ENCODE measurements at regions not wholly inside any gene's neighbourhood (a gene's known extent, or its start where the extent isn't known, plus 50 kb on each side); places are given as distances from the start of the nearest gene placed in this dataset.

GRCh38 chr4:22192084-22192511 lies 243.5 kb upstream of the KCNIP4 start:
- ATAC-seq = no peak
- Histone ChIP-seq H3K27ac (no peak overlapping the region), H3K27me3 (ENCODE audit: low read depth) (no peaks in the 10 kb centered on the region), H3K9me3 (no peaks in the 10 kb centered on the region), H3K4me3 (no peak overlapping the region), H3K36me3 (no peaks in the 10 kb centered on the region), H3K4me1 (no peaks in the 10 kb centered on the region)
- DNase-seq = no peak
- TF ChIP-seq CTCF (IDR thresholded peaks at IDR 0.05) = no peak
- intact Hi-C loops (cut with DNase I) = no loop called here

GRCh38 chr4:22191565-22191964 lies 243.0 kb upstream of the KCNIP4 start:
- intact Hi-C loops (cut with DNase I) = no loop called here
- Histone ChIP-seq H3K36me3 (no peaks in the 10 kb centered on the region), H3K4me3 (no peak overlapping the region), H3K27ac (no peak overlapping the region), H3K9me3 (no peaks in the 10 kb centered on the region), H3K4me1 (no peaks in the 10 kb centered on the region), H3K27me3 (ENCODE audit: low read depth) (no peaks in the 10 kb centered on the region)
- ATAC-seq (no peak), DNase-seq (no peak)
- no peak for TF ChIP-seq CTCF (IDR thresholded peaks at IDR 0.05)

- TF ChIP-seq CTCF (IDR thresholded peaks at IDR 0.05) = no peak
Observed at GRCh38 chr4:22190855-22191254, 242.3 kb upstream of the KCNIP4 start.

GRCh38 chr4:22187203-22187820 lies 238.7 kb upstream of the KCNIP4 start:
- no peak for TF ChIP-seq CTCF (IDR thresholded peaks at IDR 0.05)
- DNase-seq (no peak), ATAC-seq (no peak)
- H3K27ac ChIP-seq = no peak overlapping the region
- H3K4me3 ChIP-seq = no peak overlapping the region
- H3K36me3 ChIP-seq = no peaks in the 10 kb centered on the region
- H3K4me1 ChIP-seq = no peaks in the 10 kb centered on the region
- no peaks in the 10 kb centered on the region for H3K27me3 ChIP-seq (ENCODE audit: low read depth)
- intact Hi-C loops (cut with DNase I) = no loop called here
- no peaks in the 10 kb centered on the region for H3K9me3 ChIP-seq

More at GRCh38 chr4:22190855-22191254, 242.3 kb upstream of the KCNIP4 start:
- DNase-seq = no peak
- intact Hi-C loops (cut with DNase I) = no loop called here
- ATAC-seq = peak in 1 of 2 donors; percentile 21
- Histone ChIP-seq H3K36me3 (no peaks in the 10 kb centered on the region), H3K4me3 (no peak overlapping the region), H3K27me3 (ENCODE audit: low read depth) (no peaks in the 10 kb centered on the region), H3K4me1 (no peaks in the 10 kb centered on the region), H3K27ac (no peak overlapping the region), H3K9me3 (no peaks in the 10 kb centered on the region)

- H3K4me3 ChIP-seq = no peak overlapping the region
- no peaks in the 10 kb centered on the region for H3K9me3 ChIP-seq
- no peak for ATAC-seq
- no peak overlapping the region for H3K27ac ChIP-seq
- no peak for DNase-seq
- no peaks in the 10 kb centered on the region for H3K36me3 ChIP-seq
- intact Hi-C loops (cut with DNase I) = no loop called here
- no peak for TF ChIP-seq CTCF (IDR thresholded peaks at IDR 0.05)
- H3K4me1 ChIP-seq = no peaks in the 10 kb centered on the region
- H3K27me3 ChIP-seq (ENCODE audit: low read depth) = no peaks in the 10 kb centered on the region
Observed at GRCh38 chr4:22181736-22182135, 233.2 kb upstream of the KCNIP4 start.
